ENCODE measurements at regions not wholly inside any gene's neighbourhood (a gene's known extent, or its start where the extent isn't known, plus 50 kb on each side); places are given as distances from the start of the nearest gene placed in this dataset.

DNA sequence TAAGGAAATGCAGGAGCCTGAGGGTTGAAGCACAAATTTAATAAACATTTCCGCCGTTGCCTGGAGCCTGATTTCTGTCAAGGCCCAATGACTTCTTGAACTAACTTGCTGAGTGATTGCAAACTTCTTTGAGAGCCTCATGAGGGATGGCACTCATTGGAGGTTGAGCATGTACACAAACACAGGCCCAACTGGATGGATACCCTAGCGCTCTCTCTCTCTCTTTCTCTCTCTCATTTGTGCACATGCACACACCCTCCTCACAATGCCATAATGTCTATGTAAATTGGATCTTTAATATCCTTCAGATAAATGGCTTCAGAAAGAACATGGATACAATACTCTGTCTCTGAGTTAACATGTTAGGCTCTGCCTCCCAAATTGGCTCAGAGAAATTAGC lies 597.7 kb upstream of the CADM1 start:
- H3K36me3 ChIP-seq: no peaks in the 10 kb centered on the region
- no peak overlapping the region for H3K4me3 ChIP-seq
- no peak overlapping the region for H3K27ac ChIP-seq
- no peaks in the 10 kb centered on the region for H3K27me3 ChIP-seq (replicated peaks; ENCODE audit: insufficient read depth)
- H3K9me3 ChIP-seq: no peaks in the 10 kb centered on the region
- WGBS: 77% methylated on average over 3 of the region's 3 CpGs
- intact Hi-C loops (cut with DNase I): no loop called here
- no peaks in the 10 kb centered on the region for H3K4me1 ChIP-seq (replicated peaks)
- TF ChIP-seq, protein P1, sequence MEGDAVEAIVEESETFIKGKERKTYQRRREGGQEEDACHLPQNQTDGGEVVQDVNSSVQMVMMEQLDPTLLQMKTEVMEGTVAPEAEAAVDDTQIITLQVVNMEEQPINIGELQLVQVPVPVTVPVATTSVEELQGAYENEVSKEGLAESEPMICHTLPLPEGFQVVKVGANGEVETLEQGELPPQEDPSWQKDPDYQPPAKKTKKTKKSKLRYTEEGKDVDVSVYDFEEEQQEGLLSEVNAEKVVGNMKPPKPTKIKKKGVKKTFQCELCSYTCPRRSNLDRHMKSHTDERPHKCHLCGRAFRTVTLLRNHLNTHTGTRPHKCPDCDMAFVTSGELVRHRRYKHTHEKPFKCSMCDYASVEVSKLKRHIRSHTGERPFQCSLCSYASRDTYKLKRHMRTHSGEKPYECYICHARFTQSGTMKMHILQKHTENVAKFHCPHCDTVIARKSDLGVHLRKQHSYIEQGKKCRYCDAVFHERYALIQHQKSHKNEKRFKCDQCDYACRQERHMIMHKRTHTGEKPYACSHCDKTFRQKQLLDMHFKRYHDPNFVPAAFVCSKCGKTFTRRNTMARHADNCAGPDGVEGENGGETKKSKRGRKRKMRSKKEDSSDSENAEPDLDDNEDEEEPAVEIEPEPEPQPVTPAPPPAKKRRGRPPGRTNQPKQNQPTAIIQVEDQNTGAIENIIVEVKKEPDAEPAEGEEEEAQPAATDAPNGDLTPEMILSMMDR (IDR thresholded peaks at IDR 0.05): no peak
- no peak for TF ChIP-seq POLR2AphosphoS5 (IDR thresholded peaks at IDR 0.05)
- no peak for TF ChIP-seq POLR2A (IDR thresholded peaks at IDR 0.05)
- no peak for DNase-seq (ENCODE audit: low spot score)

DNA sequence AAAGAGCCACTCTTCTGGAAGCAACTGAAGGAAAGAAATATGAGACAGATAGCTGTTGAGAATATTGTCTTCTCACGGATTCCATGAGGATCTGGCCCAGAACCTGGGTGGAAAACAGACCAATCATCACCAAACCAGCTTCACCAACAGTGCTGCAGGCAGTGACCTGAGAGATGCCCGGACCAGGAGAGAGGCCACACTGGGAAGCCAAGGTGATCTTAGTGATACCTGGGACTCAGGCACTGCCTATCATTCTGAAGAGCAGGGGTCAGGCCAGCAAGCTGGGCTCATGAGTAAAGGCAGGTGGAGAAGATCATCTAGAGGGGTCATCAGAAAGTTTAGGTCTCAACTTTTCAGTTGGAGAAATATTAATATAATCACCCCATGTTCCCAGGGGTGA lies 595.8 kb upstream of the CADM1 start:
- intact Hi-C loops (cut with DNase I): no loop called here
- no peak for DNase-seq (ENCODE audit: low spot score)
- H3K27me3 ChIP-seq (replicated peaks; ENCODE audit: insufficient read depth): no peaks in the 10 kb centered on the region
- TF ChIP-seq, protein P1 (IDR thresholded peaks at IDR 0.05): no peak
- TF ChIP-seq POLR2AphosphoS5 (IDR thresholded peaks at IDR 0.05): no peak
- TF ChIP-seq POLR2A (IDR thresholded peaks at IDR 0.05): no peak
- H3K27ac ChIP-seq: no peak overlapping the region
- H3K4me3 ChIP-seq: no peak overlapping the region
- no peaks in the 10 kb centered on the region for H3K4me1 ChIP-seq (replicated peaks)
- no peaks in the 10 kb centered on the region for H3K36me3 ChIP-seq
- 86% methylated on average over 2 of the region's 2 CpGs for WGBS
- no peaks in the 10 kb centered on the region for H3K9me3 ChIP-seq

DNA sequence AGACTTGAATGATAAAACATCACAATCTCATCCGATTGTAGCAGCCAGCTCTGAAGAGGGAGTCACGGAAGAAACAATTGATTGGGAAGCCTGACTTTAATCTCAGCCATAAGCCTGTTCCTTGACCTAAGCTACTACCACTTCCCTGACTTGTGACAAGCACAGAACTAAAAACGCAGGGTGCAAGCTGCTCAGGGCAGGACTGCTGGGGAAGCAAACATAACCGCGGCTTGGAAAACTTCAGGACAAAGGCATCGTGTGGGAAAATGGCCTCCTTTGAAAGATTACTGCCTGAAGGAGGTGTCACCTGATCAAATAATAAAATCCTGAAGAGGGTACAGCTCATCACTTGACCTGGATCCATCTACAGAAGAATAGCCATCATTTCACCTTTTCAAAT lies 595.3 kb upstream of the CADM1 start:
- WGBS: 87% methylated on average over 6 of the region's 6 CpGs
- Histone ChIP-seq H3K27me3 (replicated peaks; ENCODE audit: insufficient read depth) (no peaks in the 10 kb centered on the region), H3K36me3 (no peaks in the 10 kb centered on the region), H3K4me1 (replicated peaks) (no peaks in the 10 kb centered on the region), H3K9me3 (no peaks in the 10 kb centered on the region), H3K4me3 (no peak overlapping the region), H3K27ac (no peak overlapping the region)
- TF ChIP-seq POLR2AphosphoS5 (IDR thresholded peaks at IDR 0.05) (no peak), POLR2A (IDR thresholded peaks at IDR 0.05) (no peak)
- TF ChIP-seq, protein P1 (IDR thresholded peaks at IDR 0.05): no peak
- intact Hi-C loops (cut with DNase I): no loop called here
- no peak for DNase-seq (ENCODE audit: low spot score)

DNA sequence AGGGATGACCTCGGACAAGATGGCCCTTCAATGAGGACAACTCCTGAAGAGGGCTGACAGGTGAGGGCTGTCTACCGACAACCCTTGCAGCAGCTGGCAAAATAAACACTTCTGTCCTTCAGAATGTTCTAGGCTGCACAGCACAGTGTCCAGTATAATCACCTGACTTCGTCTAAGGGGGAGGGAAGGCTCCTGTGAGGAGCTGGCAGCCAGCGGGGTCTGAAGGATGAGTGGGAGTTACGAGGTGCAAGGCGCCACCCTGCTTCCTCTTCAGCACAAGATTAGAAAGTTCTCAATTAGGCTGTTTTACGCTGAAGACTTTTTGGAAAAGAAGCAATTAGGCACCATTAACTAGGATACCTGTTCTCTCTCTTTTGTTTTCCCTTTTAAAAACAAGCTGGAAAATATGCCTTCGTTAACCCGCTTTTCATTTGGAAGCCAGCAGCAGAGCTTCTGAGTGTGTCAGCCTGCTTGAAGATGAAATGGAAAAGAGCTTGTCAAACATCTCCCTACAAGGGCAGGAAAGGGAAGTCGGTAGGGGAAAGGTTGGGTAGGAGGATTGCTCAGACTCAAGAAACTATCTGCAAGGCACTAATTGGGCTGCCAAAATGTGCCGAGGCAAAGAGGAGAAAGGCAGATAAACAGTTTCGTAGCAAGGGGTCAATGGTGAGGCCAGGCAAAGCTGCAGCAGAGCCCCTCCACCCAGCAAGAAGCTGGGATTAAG lies 592.2 kb upstream of the CADM1 start:
- H3K27ac ChIP-seq: no peak overlapping the region
- TF ChIP-seq POLR2A (IDR thresholded peaks at IDR 0.05) (no peak), POLR2AphosphoS5 (IDR thresholded peaks at IDR 0.05) (no peak)
- TF ChIP-seq, protein P1 (IDR thresholded peaks at IDR 0.05): no peak
- intact Hi-C loops (cut with DNase I): no loop called here
- H3K4me1 ChIP-seq (replicated peaks): no peaks in the 10 kb centered on the region
- no peaks in the 10 kb centered on the region for H3K9me3 ChIP-seq
- no peaks in the 10 kb centered on the region for H3K36me3 ChIP-seq
- H3K4me3 ChIP-seq: no peak overlapping the region
- DNase-seq (ENCODE audit: low spot score): no peak
- WGBS: 53% methylated on average over 12 of the region's 12 CpGs
- H3K27me3 ChIP-seq (replicated peaks; ENCODE audit: insufficient read depth): no peaks in the 10 kb centered on the region

All from prostate gland (tissue), 2 donors.